GM21447 (cell line): ENCODE measurements at regions not wholly inside any gene's neighbourhood (a gene's known extent, or its start where the extent isn't known, plus 50 kb on each side); places are given as distances from the start of the nearest gene placed in this dataset.

Source experiments
- ATAC-seq: cut with Tn5 transposase; IDR thresholded peaks from one replicate; pipeline ENCODE4 v1.9.1; 2021; ENCODE audit not compliant: unreplicated experiment

- no peak for ATAC-seq
Observed at GRCh38 chr5:67488885-67489284, 292.3 kb upstream of the CD180 start.

GRCh38 chr5:67487862-67488261 lies 291.3 kb upstream of the CD180 start:
- ATAC-seq = no peak

- no peak for ATAC-seq
Observed at GRCh38 chr5:67483453-67484030, 286.9 kb upstream of the CD180 start.

- no peak for ATAC-seq
Observed at GRCh38 chr5:67481362-67481761, 284.8 kb upstream of the CD180 start.

- no peak for ATAC-seq
Observed at GRCh38 chr5:67478337-67478736, 281.7 kb upstream of the CD180 start.

GRCh38 chr5:67476995-67477394 lies 280.4 kb upstream of the CD180 start:
- no peak for ATAC-seq

GRCh38 chr5:67476531-67476930 lies 279.9 kb upstream of the CD180 start:
- ATAC-seq = no peak

- no peak for ATAC-seq
Observed at GRCh38 chr5:67475489-67475888, 278.9 kb upstream of the CD180 start.

- ATAC-seq = no peak
Observed at GRCh38 chr5:67474597-67475238, 278.1 kb upstream of the CD180 start.

- ATAC-seq = no peak
Observed at GRCh38 chr5:67467110-67467509, 270.5 kb upstream of the CD180 start.

- no peak for ATAC-seq
Observed at GRCh38 chr5:67465537-67466207, 269.1 kb upstream of the CD180 start.

GRCh38 chr5:67462147-67462546 lies 265.5 kb upstream of the CD180 start:
- no peak for ATAC-seq

- no peak for ATAC-seq
Observed at GRCh38 chr5:67459253-67459652, 262.7 kb upstream of the CD180 start.

GRCh38 chr5:67455970-67456369 lies 259.4 kb upstream of the CD180 start:
- no peak for ATAC-seq

GRCh38 chr5:67454957-67455561 lies 258.5 kb upstream of the CD180 start:
- no peak for ATAC-seq

- no peak for ATAC-seq
Observed at GRCh38 chr5:67453111-67453905, 256.7 kb upstream of the CD180 start.

- no peak for ATAC-seq
Observed at GRCh38 chr5:67451640-67452279, 255.2 kb upstream of the CD180 start.

GRCh38 chr5:67447732-67448131 lies 251.1 kb upstream of the CD180 start:
- ATAC-seq = no peak

GRCh38 chr5:67437905-67438845 lies 241.6 kb upstream of the CD180 start:
- ATAC-seq = no peak

- no peak for ATAC-seq
Observed at GRCh38 chr5:67435032-67435431, 238.4 kb upstream of the CD180 start.
